ENCODE measurements at regions not wholly inside any gene's neighbourhood (a gene's known extent, or its start where the extent isn't known, plus 50 kb on each side); places are given as distances from the start of the nearest gene placed in this dataset.

DNA sequence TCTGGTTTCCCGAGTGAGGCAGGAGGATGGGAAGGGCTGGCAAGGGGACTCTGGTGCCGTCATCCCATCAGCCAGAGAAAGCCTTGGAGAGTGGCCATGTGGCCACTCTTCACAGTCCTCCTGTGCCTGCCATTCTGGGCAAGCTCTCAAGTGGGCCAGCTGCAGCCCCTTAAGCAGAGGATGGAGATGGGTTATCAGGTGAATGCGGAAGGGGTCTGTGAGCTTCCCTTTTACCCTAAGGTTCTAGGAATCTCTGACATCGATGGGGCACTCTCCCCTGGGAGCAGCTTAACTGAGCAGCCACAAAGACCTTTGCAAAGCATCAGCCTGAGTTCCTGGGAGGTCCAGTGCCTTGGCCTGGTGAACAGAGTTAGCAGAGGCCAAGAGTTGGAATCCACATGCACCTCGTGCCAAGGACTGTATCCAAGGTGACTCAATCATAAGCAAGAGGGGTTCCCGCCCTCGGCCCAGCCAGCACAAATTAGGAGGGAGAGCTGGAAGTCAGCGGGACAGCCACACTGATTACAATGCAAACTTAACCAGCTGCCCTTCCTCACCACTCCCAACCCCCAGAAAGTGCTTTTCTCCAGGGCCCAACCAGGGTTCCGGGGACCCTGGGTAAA, 193.6 kb downstream of the BUD13 start:
- Histone ChIP-seq H3K27me3 (ENCODE audit: control insufficient read depth in 4 of 4, insufficient read depth in 4 of 4, low read length in 3 of 4) (peaks cover 0 to 20% (median 7%) of the 10 kb centered on the region in 4 donors), H3K27ac (ENCODE audit: low read depth in 1 of 2, low read length in 2 of 2) (no peak overlapping the region), H3K9ac (ENCODE audit: low read depth in 1 of 2, low read length in 2 of 2) (no peak overlapping the region), H3K9me3 (ENCODE audit: control insufficient read depth in 4 of 4, low read length in 3 of 4) (no peaks in the 10 kb centered on the region), H3K4me3 (ENCODE audit: low read depth in 1 of 3, low read length in 3 of 3) (no peak overlapping the region), H3K36me3 (ENCODE audit: control insufficient read depth in 4 of 4, insufficient read depth in 3 of 4, low read depth in 1 of 4, low read length in 3 of 4) (no peaks in the 10 kb centered on the region), H3K4me1 (ENCODE audit: control insufficient read depth in 4 of 4, insufficient read depth in 4 of 4, low read length in 3 of 4) (peaks cover 0 to 3% (median 0%) of the 10 kb centered on the region in 4 donors)
- WGBS = 19% methylated on average over 9 of the region's 9 CpGs
- TF ChIP-seq RXRA (IDR thresholded peaks at IDR 0.05) = no peak
- TF ChIP-seq TAF1 (conservative IDR thresholded peaks at IDR 0.05) = no peak
- TF ChIP-seq YY1 (IDR thresholded peaks at IDR 0.05) = no peak
- TF ChIP-seq, protein P1, sequence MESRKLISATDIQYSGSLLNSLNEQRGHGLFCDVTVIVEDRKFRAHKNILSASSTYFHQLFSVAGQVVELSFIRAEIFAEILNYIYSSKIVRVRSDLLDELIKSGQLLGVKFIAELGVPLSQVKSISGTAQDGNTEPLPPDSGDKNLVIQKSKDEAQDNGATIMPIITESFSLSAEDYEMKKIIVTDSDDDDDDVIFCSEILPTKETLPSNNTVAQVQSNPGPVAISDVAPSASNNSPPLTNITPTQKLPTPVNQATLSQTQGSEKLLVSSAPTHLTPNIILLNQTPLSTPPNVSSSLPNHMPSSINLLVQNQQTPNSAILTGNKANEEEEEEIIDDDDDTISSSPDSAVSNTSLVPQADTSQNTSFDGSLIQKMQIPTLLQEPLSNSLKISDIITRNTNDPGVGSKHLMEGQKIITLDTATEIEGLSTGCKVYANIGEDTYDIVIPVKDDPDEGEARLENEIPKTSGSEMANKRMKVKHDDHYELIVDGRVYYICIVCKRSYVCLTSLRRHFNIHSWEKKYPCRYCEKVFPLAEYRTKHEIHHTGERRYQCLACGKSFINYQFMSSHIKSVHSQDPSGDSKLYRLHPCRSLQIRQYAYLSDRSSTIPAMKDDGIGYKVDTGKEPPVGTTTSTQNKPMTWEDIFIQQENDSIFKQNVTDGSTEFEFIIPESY (IDR thresholded peaks at IDR 0.05) = no peak
- no peak for TF ChIP-seq SP1 (IDR thresholded peaks at IDR 0.05)
- no peak for TF ChIP-seq HNF4A (conservative IDR thresholded peaks at IDR 0.05)
- TF ChIP-seq FOXA1 (IDR thresholded peaks at IDR 0.05) = no peak
- TF ChIP-seq, protein P2, sequence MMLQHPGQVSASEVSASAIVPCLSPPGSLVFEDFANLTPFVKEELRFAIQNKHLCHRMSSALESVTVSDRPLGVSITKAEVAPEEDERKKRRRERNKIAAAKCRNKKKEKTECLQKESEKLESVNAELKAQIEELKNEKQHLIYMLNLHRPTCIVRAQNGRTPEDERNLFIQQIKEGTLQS (IDR thresholded peaks at IDR 0.05) = no peak
- TF ChIP-seq RAD21 (IDR thresholded peaks at IDR 0.05) = no peak
- TF ChIP-seq HNF4G (IDR thresholded peaks at IDR 0.05) = no peak
- no peak for TF ChIP-seq JUND (IDR thresholded peaks at IDR 0.05)
- TF ChIP-seq, protein P3, sequence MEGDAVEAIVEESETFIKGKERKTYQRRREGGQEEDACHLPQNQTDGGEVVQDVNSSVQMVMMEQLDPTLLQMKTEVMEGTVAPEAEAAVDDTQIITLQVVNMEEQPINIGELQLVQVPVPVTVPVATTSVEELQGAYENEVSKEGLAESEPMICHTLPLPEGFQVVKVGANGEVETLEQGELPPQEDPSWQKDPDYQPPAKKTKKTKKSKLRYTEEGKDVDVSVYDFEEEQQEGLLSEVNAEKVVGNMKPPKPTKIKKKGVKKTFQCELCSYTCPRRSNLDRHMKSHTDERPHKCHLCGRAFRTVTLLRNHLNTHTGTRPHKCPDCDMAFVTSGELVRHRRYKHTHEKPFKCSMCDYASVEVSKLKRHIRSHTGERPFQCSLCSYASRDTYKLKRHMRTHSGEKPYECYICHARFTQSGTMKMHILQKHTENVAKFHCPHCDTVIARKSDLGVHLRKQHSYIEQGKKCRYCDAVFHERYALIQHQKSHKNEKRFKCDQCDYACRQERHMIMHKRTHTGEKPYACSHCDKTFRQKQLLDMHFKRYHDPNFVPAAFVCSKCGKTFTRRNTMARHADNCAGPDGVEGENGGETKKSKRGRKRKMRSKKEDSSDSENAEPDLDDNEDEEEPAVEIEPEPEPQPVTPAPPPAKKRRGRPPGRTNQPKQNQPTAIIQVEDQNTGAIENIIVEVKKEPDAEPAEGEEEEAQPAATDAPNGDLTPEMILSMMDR (IDR thresholded peaks at IDR 0.05; ENCODE audit: low read depth, low read length, missing input control) = no peak
- TF ChIP-seq GABPA (IDR thresholded peaks at IDR 0.05 in 1 of 2, conservative IDR thresholded peaks at IDR 0.05 in 1 of 2) = no peak
- TF ChIP-seq, protein P4, sequence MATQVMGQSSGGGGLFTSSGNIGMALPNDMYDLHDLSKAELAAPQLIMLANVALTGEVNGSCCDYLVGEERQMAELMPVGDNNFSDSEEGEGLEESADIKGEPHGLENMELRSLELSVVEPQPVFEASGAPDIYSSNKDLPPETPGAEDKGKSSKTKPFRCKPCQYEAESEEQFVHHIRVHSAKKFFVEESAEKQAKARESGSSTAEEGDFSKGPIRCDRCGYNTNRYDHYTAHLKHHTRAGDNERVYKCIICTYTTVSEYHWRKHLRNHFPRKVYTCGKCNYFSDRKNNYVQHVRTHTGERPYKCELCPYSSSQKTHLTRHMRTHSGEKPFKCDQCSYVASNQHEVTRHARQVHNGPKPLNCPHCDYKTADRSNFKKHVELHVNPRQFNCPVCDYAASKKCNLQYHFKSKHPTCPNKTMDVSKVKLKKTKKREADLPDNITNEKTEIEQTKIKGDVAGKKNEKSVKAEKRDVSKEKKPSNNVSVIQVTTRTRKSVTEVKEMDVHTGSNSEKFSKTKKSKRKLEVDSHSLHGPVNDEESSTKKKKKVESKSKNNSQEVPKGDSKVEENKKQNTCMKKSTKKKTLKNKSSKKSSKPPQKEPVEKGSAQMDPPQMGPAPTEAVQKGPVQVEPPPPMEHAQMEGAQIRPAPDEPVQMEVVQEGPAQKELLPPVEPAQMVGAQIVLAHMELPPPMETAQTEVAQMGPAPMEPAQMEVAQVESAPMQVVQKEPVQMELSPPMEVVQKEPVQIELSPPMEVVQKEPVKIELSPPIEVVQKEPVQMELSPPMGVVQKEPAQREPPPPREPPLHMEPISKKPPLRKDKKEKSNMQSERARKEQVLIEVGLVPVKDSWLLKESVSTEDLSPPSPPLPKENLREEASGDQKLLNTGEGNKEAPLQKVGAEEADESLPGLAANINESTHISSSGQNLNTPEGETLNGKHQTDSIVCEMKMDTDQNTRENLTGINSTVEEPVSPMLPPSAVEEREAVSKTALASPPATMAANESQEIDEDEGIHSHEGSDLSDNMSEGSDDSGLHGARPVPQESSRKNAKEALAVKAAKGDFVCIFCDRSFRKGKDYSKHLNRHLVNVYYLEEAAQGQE (IDR thresholded peaks at IDR 0.05) = no peak
- no peak for TF ChIP-seq EGR1 (IDR thresholded peaks at IDR 0.05; ENCODE audit: low read depth in 2 of 2)
- no peak for DNase-seq (ENCODE audit: low spot score)

DNA sequence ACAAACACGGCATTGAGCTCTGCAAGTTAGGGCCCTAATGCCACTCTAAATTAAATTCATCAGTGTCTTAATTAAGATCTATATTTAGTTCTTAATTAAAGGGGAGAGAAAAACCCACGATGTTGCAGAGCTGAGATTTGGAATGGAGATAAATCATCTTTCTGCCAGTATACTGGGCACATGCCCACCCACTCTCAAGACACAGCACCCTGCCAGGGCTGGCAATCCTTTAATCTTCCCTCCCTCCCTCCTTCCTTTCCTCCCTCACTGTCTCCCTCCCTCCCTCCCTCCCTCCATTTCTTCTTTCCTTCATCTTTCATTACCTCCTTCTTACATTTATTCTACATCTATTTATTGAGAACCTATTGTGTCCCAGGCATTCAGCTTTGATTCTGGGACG, 194.8 kb downstream of the BUD13 start:
- Histone ChIP-seq H3K27me3 (ENCODE audit: control insufficient read depth in 4 of 4, insufficient read depth in 4 of 4, low read length in 3 of 4) (peaks cover 0 to 20% (median 7%) of the 10 kb centered on the region in 4 donors), H3K36me3 (ENCODE audit: control insufficient read depth in 4 of 4, insufficient read depth in 3 of 4, low read depth in 1 of 4, low read length in 3 of 4) (no peaks in the 10 kb centered on the region), H3K9ac (ENCODE audit: low read depth in 1 of 2, low read length in 2 of 2) (no peak overlapping the region), H3K4me1 (ENCODE audit: control insufficient read depth in 4 of 4, insufficient read depth in 4 of 4, low read length in 3 of 4) (peaks cover 0 to 3% (median 0%) of the 10 kb centered on the region in 4 donors), H3K27ac (ENCODE audit: low read depth in 1 of 2, low read length in 2 of 2) (no peak overlapping the region), H3K9me3 (ENCODE audit: control insufficient read depth in 4 of 4, low read length in 3 of 4) (no peaks in the 10 kb centered on the region), H3K4me3 (ENCODE audit: low read depth in 1 of 3, low read length in 3 of 3) (no peak overlapping the region)
- WGBS = 70% methylated on average over 3 of the region's 3 CpGs
- DNase-seq (ENCODE audit: low spot score) = no peak
- no peak for TF ChIP-seq EGR1 (IDR thresholded peaks at IDR 0.05; ENCODE audit: low read depth in 2 of 2)
- no peak for TF ChIP-seq FOXA1 (IDR thresholded peaks at IDR 0.05)
- TF ChIP-seq, protein P4 (IDR thresholded peaks at IDR 0.05) = no peak
- no peak for TF ChIP-seq RXRA (IDR thresholded peaks at IDR 0.05)
- no peak for TF ChIP-seq YY1 (IDR thresholded peaks at IDR 0.05)
- TF ChIP-seq, protein P1 (IDR thresholded peaks at IDR 0.05) = no peak
